B cell (primary cell): ENCODE measurements at regions not wholly inside any gene's neighbourhood (a gene's known extent, or its start where the extent isn't known, plus 50 kb on each side); places are given as distances from the start of the nearest gene placed in this dataset.

Experiments
- CTCF ChIP-seq: fragments of 200-600 bp; IDR thresholded peaks from one replicate; pipeline ENCODE4 v1.8.0; 2022; ENCODE audit warnings: antibody characterized with exemption, mild to moderate bottlenecking
- EZH2 ChIP-seq: IDR thresholded peaks from 2 replicates; pipeline ENCODE4 v1.6.1; 2012; ENCODE audit warnings: borderline replicate concordance, low read depth, mild to moderate bottlenecking, moderate library complexity, low read length; ENCODE audit not compliant: insufficient read depth, poor library complexity, severe bottlenecking

- TF ChIP-seq CTCF = no peak
- TF ChIP-seq EZH2 = no peak
Observed at GRCh38 chr11:36751996-36752395, 154.0 kb upstream of the RAG2 start.
